ENCODE measurements at regions not wholly inside any gene's neighbourhood (a gene's known extent, or its start where the extent isn't known, plus 50 kb on each side); places are given as distances from the start of the nearest gene placed in this dataset.

DNA sequence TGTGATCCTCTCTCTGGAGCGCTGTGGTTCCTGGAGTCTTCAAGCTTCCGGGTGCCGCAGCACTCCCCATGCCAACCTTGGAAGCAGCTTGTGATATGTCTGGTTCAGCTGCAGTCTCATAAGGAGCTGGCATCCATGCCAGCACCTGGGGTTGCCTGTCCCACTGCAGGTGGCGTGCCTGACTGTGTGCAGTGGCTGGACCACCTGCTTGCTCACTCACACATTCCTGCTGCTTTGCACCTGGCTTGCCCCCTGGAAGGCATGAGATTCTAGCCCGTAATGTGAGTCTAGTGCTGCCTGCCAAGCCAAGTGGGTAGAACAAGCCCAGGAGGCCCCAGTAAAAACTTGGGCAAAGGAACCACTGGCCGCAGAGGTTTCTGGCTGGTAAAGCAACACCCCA, 687.2 kb upstream of the AADAT start:
- Histone ChIP-seq H3F3A (ENCODE audit: insufficient read depth, low read length, poor library complexity, severe bottlenecking) (no peaks in the 10 kb centered on the region), H3K79me2 (replicated peaks; ENCODE audit: insufficient read depth, low read length) (no peaks in the 10 kb centered on the region), H3K27ac (ENCODE audit: low read length) (no peak overlapping the region), H2AFZ (ENCODE audit: low read depth, low read length) (no peak overlapping the region), H3K9ac (ENCODE audit: low read length) (no peak overlapping the region), H3K27me3 (ENCODE audit: insufficient read depth, low read depth, low read length) (no peaks in the 10 kb centered on the region), H4K20me1 (ENCODE audit: insufficient read depth) (no peaks in the 10 kb centered on the region), H3K4me2 (ENCODE audit: low read length) (no peak overlapping the region), H3K36me3 (ENCODE audit: insufficient read depth, low read length) (no peaks in the 10 kb centered on the region), H3K9me3 (ENCODE audit: low read length) (no peaks in the 10 kb centered on the region), H3K9me2 (ENCODE audit: insufficient read depth, low read length) (no peaks in the 10 kb centered on the region), H3K4me3 (ENCODE audit: low read length) (no peak overlapping the region)
- no peak for TF ChIP-seq EP300 (conservative IDR thresholded peaks at IDR 0.05; ENCODE audit: poor library complexity, severe bottlenecking)
- no peak for TF ChIP-seq TAF1 (IDR thresholded peaks at IDR 0.05; ENCODE audit: low read depth)
- no peak for TF ChIP-seq SMC3 (conservative IDR thresholded peaks at IDR 0.05; ENCODE audit: poor library complexity)
- TF ChIP-seq MXI1 (conservative IDR thresholded peaks at IDR 0.05; ENCODE audit: poor library complexity, severe bottlenecking), result no peak
- TF ChIP-seq, protein P1, sequence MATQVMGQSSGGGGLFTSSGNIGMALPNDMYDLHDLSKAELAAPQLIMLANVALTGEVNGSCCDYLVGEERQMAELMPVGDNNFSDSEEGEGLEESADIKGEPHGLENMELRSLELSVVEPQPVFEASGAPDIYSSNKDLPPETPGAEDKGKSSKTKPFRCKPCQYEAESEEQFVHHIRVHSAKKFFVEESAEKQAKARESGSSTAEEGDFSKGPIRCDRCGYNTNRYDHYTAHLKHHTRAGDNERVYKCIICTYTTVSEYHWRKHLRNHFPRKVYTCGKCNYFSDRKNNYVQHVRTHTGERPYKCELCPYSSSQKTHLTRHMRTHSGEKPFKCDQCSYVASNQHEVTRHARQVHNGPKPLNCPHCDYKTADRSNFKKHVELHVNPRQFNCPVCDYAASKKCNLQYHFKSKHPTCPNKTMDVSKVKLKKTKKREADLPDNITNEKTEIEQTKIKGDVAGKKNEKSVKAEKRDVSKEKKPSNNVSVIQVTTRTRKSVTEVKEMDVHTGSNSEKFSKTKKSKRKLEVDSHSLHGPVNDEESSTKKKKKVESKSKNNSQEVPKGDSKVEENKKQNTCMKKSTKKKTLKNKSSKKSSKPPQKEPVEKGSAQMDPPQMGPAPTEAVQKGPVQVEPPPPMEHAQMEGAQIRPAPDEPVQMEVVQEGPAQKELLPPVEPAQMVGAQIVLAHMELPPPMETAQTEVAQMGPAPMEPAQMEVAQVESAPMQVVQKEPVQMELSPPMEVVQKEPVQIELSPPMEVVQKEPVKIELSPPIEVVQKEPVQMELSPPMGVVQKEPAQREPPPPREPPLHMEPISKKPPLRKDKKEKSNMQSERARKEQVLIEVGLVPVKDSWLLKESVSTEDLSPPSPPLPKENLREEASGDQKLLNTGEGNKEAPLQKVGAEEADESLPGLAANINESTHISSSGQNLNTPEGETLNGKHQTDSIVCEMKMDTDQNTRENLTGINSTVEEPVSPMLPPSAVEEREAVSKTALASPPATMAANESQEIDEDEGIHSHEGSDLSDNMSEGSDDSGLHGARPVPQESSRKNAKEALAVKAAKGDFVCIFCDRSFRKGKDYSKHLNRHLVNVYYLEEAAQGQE (IDR thresholded peaks at IDR 0.05; ENCODE audit: borderline replicate concordance), result no peak
- TF ChIP-seq RAD21 (conservative IDR thresholded peaks at IDR 0.05), result no peak
- TF ChIP-seq POLR2AphosphoS5 (IDR thresholded peaks at IDR 0.05), result no peak
- no peak for TF ChIP-seq EZH2 (IDR thresholded peaks at IDR 0.05; ENCODE audit: borderline replicate concordance, insufficient read depth, low read length, poor library complexity, severe bottlenecking)
- TF ChIP-seq, protein P2, sequence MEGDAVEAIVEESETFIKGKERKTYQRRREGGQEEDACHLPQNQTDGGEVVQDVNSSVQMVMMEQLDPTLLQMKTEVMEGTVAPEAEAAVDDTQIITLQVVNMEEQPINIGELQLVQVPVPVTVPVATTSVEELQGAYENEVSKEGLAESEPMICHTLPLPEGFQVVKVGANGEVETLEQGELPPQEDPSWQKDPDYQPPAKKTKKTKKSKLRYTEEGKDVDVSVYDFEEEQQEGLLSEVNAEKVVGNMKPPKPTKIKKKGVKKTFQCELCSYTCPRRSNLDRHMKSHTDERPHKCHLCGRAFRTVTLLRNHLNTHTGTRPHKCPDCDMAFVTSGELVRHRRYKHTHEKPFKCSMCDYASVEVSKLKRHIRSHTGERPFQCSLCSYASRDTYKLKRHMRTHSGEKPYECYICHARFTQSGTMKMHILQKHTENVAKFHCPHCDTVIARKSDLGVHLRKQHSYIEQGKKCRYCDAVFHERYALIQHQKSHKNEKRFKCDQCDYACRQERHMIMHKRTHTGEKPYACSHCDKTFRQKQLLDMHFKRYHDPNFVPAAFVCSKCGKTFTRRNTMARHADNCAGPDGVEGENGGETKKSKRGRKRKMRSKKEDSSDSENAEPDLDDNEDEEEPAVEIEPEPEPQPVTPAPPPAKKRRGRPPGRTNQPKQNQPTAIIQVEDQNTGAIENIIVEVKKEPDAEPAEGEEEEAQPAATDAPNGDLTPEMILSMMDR (IDR thresholded peaks at IDR 0.05; ENCODE audit: poor library complexity, severe bottlenecking), result no peak

DNA sequence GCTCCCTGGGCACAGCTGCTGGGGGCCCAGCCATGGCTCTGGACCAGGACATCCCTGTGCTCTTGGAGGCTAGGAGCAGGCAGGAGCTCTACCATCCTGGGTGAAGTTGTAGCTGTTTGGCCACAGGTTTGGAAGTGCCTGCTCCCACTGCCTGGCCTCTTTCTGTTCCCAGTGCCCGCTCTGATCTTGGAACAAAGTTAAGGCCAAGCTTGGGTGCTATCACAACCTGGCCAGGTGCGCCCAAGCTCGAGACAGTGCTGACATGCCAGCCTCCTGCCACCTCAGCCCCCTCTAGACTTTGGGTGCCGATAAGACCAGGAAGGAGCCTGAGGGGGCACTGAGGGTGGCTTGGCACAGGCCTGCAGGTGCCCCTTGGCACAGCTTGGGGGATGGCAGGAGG, 686.1 kb upstream of the AADAT start:
- Histone ChIP-seq H4K20me1 (ENCODE audit: insufficient read depth) (no peaks in the 10 kb centered on the region), H3K36me3 (ENCODE audit: insufficient read depth, low read length) (no peaks in the 10 kb centered on the region), H3K79me2 (replicated peaks; ENCODE audit: insufficient read depth, low read length) (no peaks in the 10 kb centered on the region), H3K27ac (ENCODE audit: low read length) (no peak overlapping the region), H3K9me3 (ENCODE audit: low read length) (no peaks in the 10 kb centered on the region), H3K9ac (ENCODE audit: low read length) (no peak overlapping the region), H3K27me3 (ENCODE audit: insufficient read depth, low read depth, low read length) (no peaks in the 10 kb centered on the region), H3K4me3 (ENCODE audit: low read length) (no peak overlapping the region), H3K4me2 (ENCODE audit: low read length) (no peak overlapping the region), H3F3A (ENCODE audit: insufficient read depth, low read length, poor library complexity, severe bottlenecking) (no peaks in the 10 kb centered on the region), H3K9me2 (ENCODE audit: insufficient read depth, low read length) (no peaks in the 10 kb centered on the region), H2AFZ (ENCODE audit: low read depth, low read length) (no peak overlapping the region)
- TF ChIP-seq TAF1 (IDR thresholded peaks at IDR 0.05; ENCODE audit: low read depth), result no peak

DNA sequence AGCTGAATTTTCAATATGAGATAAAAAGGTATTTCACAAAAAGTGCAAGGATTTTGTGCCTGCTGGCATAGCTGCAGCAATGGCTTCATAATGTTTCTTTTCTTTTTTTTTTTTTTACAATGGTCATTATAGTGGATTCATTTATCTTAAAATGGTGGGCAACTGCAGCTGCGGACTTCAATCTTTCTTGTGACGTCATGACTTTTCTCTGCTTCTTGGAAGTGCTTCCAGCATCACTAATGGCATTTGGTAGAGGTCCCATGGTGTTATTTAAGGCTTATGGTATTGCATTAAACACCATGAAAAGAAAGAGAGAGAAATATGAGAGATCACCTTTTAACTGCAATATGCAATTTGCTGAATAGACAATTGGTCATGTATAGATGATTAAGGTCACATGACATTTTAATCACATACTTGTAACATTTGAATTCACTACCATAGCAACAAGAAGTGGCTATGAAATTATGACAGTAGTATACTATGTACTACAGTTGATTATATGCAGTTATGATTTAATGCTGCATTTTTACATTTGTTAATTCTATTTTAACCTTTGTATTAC, 684.0 kb upstream of the AADAT start:
- Histone ChIP-seq H3K9ac (ENCODE audit: low read length) (no peak overlapping the region), H3K27ac (ENCODE audit: low read length) (no peak overlapping the region), H3K9me2 (ENCODE audit: insufficient read depth, low read length) (no peaks in the 10 kb centered on the region), H3K4me2 (ENCODE audit: low read length) (no peak overlapping the region), H3K27me3 (ENCODE audit: insufficient read depth, low read depth, low read length) (no peaks in the 10 kb centered on the region), H4K20me1 (ENCODE audit: insufficient read depth) (no peaks in the 10 kb centered on the region), H3K79me2 (replicated peaks; ENCODE audit: insufficient read depth, low read length) (no peaks in the 10 kb centered on the region), H2AFZ (ENCODE audit: low read depth, low read length) (no peak overlapping the region), H3K36me3 (ENCODE audit: insufficient read depth, low read length) (no peaks in the 10 kb centered on the region), H3K9me3 (ENCODE audit: low read length) (no peaks in the 10 kb centered on the region), H3K4me3 (ENCODE audit: low read length) (no peak overlapping the region), H3F3A (ENCODE audit: insufficient read depth, low read length, poor library complexity, severe bottlenecking) (no peaks in the 10 kb centered on the region)
- TF ChIP-seq, protein P1 (IDR thresholded peaks at IDR 0.05; ENCODE audit: borderline replicate concordance), result no peak
- no peak for TF ChIP-seq TAF1 (IDR thresholded peaks at IDR 0.05; ENCODE audit: low read depth)
- no peak for TF ChIP-seq SMC3 (conservative IDR thresholded peaks at IDR 0.05; ENCODE audit: poor library complexity)
- no peak for TF ChIP-seq EP300 (conservative IDR thresholded peaks at IDR 0.05; ENCODE audit: poor library complexity, severe bottlenecking)
- TF ChIP-seq, protein P2 (IDR thresholded peaks at IDR 0.05; ENCODE audit: poor library complexity, severe bottlenecking), result no peak
- no peak for TF ChIP-seq MXI1 (conservative IDR thresholded peaks at IDR 0.05; ENCODE audit: poor library complexity, severe bottlenecking)
- no peak for TF ChIP-seq RAD21 (conservative IDR thresholded peaks at IDR 0.05)
- TF ChIP-seq EZH2 (IDR thresholded peaks at IDR 0.05; ENCODE audit: borderline replicate concordance, insufficient read depth, low read length, poor library complexity, severe bottlenecking), result no peak
- no peak for TF ChIP-seq POLR2AphosphoS5 (IDR thresholded peaks at IDR 0.05)
